IMR-90 (cell line): ENCODE measurements at regions not wholly inside any gene's neighbourhood (a gene's known extent, or its start where the extent isn't known, plus 50 kb on each side); places are given as distances from the start of the nearest gene placed in this dataset.

ENCODE experiments used
- ATAC-seq: fragments of 200-7000 bp; cut with Tn5 transposase; 2 replicates; pipeline ENCODE4 v1.9.1; 2020; ENCODE audit warnings: low read depth, mild to moderate bottlenecking, moderate library complexity
- BruUV-seq: library from RNA; stranded (reverse); fragments of 400-500 nt; replicated peaks from 2 replicates; lab custom pipeline; 2021; lab: Mats Ljungman, UMichigan
- CTCF ChIA-PET: fragments of 300-600 bp; formaldehyde crosslinking; extraction: SDS; loops from one replicate; lab custom pipeline; 2021; ENCODE audit warnings: antibody characterized with exemption; lab: Yijun Ruan, JAX
- POLR2A ChIA-PET: fragments of 300-600 bp; sonication (Branson Sonifier 250); formaldehyde crosslinking; loops from one replicate; lab custom pipeline; 2022; ENCODE audit warnings: antibody characterized with exemption; ENCODE audit not compliant: unreplicated experiment; lab: Charles Lee
- DNase-seq: peaks from one replicate; pipeline ENCODE4 v3.0.0; 2013
- H2AFZ ChIP-seq: replicated peaks from 2 replicates; pipeline ENCODE3; 2013; ENCODE audit warnings: low read length, mild to moderate bottlenecking; ENCODE audit not compliant: poor library complexity
- H2AK5ac ChIP-seq: 2 replicates; pipeline ENCODE4 v1.6.1; 2013; ENCODE audit warnings: low read depth, low read length, inconsistent platforms
- H2AK9ac ChIP-seq: replicated peaks from 2 replicates; pipeline ENCODE3; 2013; ENCODE audit warnings: mild to moderate bottlenecking, low read depth, low read length, moderate library complexity; ENCODE audit not compliant: poor library complexity
- H2BK120ac ChIP-seq: 2 replicates; pipeline ENCODE4 v1.6.1; 2013; ENCODE audit warnings: low read depth, low read length, inconsistent platforms
- H2BK15ac ChIP-seq: 3 replicates; pipeline ENCODE4 v1.6.1; 2013; ENCODE audit warnings: low read depth, low read length, inconsistent platforms
- H2BK20ac ChIP-seq: 2 replicates; pipeline ENCODE4 v1.6.1; 2013; ENCODE audit warnings: low read depth, mild to moderate bottlenecking, inconsistent platforms, low read length, moderate library complexity
- H2BK5ac ChIP-seq: 2 replicates; pipeline ENCODE4 v1.6.1; 2013; ENCODE audit warnings: mild to moderate bottlenecking, low read depth, low read length, inconsistent platforms; ENCODE audit not compliant: poor library complexity, severe bottlenecking
- H3K14ac ChIP-seq: replicated peaks from 2 replicates; pipeline ENCODE4 v1.6.1; 2013; ENCODE audit warnings: low read depth, low read length, inconsistent platforms
- H3K18ac ChIP-seq: 2 replicates; pipeline ENCODE4 v1.6.1; 2013; ENCODE audit warnings: low read depth, low read length, control low read depth
- H3K23ac ChIP-seq: 2 replicates; pipeline ENCODE4 v1.6.1; 2013; ENCODE audit warnings: low read depth, low read length, inconsistent platforms
- H3K27ac ChIP-seq: 2 replicates; pipeline ENCODE4 v1.5.1; 2013; ENCODE audit warnings: mild to moderate bottlenecking, control low read depth, low read length; ENCODE audit not compliant: insufficient read depth
- H3K27me3 ChIP-seq: 2 replicates; pipeline ENCODE4 v1.6.1; 2013; ENCODE audit warnings: low read length; ENCODE audit not compliant: control insufficient read depth, insufficient read depth
- H3K36me3 ChIP-seq: 2 replicates; pipeline ENCODE4 v1.6.1; 2013; ENCODE audit warnings: low read length, mixed read lengths; ENCODE audit not compliant: control insufficient read depth, insufficient read depth
- H3K4ac ChIP-seq: 2 replicates; pipeline ENCODE4 v1.6.1; 2013; ENCODE audit warnings: low read depth, low read length, inconsistent platforms
- H3K4me1 ChIP-seq: 2 replicates; pipeline ENCODE4 v1.6.1; 2013; ENCODE audit warnings: low read length, mixed read lengths; ENCODE audit not compliant: control insufficient read depth, insufficient read depth
- H3K4me2 ChIP-seq: 2 replicates; pipeline ENCODE4 v1.6.1; 2013; ENCODE audit warnings: low read depth, mild to moderate bottlenecking, control low read depth, low read length, moderate library complexity
- H3K4me3 ChIP-seq: 2 replicates; pipeline ENCODE4 v1.5.1; 2013; ENCODE audit warnings: low read depth, mild to moderate bottlenecking, control low read depth, low read length, moderate library complexity; ENCODE audit not compliant: insufficient read depth
- H3K56ac ChIP-seq: 2 replicates; pipeline ENCODE4 v1.6.1; 2013; ENCODE audit warnings: low read length, inconsistent platforms; ENCODE audit not compliant: insufficient read depth; ENCODE audit errors: extremely low read depth
- H3K79me1 ChIP-seq, 2 experiments: 2 replicates each; pipeline ENCODE4 v1.6.1; 2013; ENCODE audit warnings: low read length in 2 of 2, inconsistent platforms in 1 of 2, low read depth in 1 of 2
- H3K9ac ChIP-seq: 2 replicates; pipeline ENCODE4 v1.6.1; 2013; ENCODE audit warnings: low read depth, low read length, control low read depth
- H3K9me1 ChIP-seq: 2 replicates; pipeline ENCODE4 v1.6.1; 2013; ENCODE audit warnings: low read length, inconsistent platforms; ENCODE audit not compliant: insufficient read depth
- H3K9me3 ChIP-seq: 2 replicates; pipeline ENCODE4 v1.6.1; 2013; ENCODE audit warnings: low read length; ENCODE audit not compliant: control insufficient read depth, insufficient read depth
- H4K20me1 ChIP-seq: 2 replicates; pipeline ENCODE4 v1.6.1; 2013; ENCODE audit warnings: low read length, inconsistent platforms; ENCODE audit not compliant: insufficient read depth
- H4K5ac ChIP-seq: 2 replicates; pipeline ENCODE4 v1.6.1; 2013; ENCODE audit warnings: mild to moderate bottlenecking, low read depth, low read length, control low read depth
- H4K8ac ChIP-seq, 2 experiments: 2 replicates each; pipeline ENCODE4 v1.6.1; 2013; ENCODE audit warnings: low read depth in 2 of 2, low read length in 2 of 2, control low read depth in 1 of 2, inconsistent platforms in 1 of 2
- H4K91ac ChIP-seq: 2 replicates; pipeline ENCODE4 v1.6.1; 2013; ENCODE audit warnings: low read depth, low read length, inconsistent platforms; ENCODE audit not compliant: insufficient read depth
- BHLHE40 ChIP-seq: fragments of 150-350 bp; IDR thresholded peaks from 2 replicates; pipeline ENCODE4 v1.6.1; 2016; ENCODE audit warnings: mild to moderate bottlenecking, low read depth, low read length
- CEBPB ChIP-seq: IDR thresholded peaks from 2 replicates; pipeline ENCODE4 v1.6.1; 2012; ENCODE audit warnings: low read depth, low read length, improper control_type of control experiment
- CHD1 ChIP-seq: IDR thresholded peaks from 2 replicates; pipeline ENCODE4 v1.6.1; 2012; ENCODE audit warnings: low read depth, low read length, improper control_type of control experiment
- FOS ChIP-seq: fragments of 150-350 bp; IDR thresholded peaks from 2 replicates; pipeline ENCODE4 v1.6.1; 2016; ENCODE audit warnings: low read depth, low read length
- MAFK ChIP-seq: IDR thresholded peaks from 2 replicates; pipeline ENCODE4 v1.6.1; 2012; ENCODE audit warnings: low read depth, low read length, improper control_type of control experiment
- MAZ ChIP-seq: IDR thresholded peaks from 2 replicates; pipeline ENCODE4 v1.6.1; 2012; ENCODE audit warnings: low read depth, mild to moderate bottlenecking, low read length, improper control_type of control experiment, moderate library complexity, borderline replicate concordance
- MXI1 ChIP-seq: IDR thresholded peaks from 2 replicates; pipeline ENCODE4 v1.6.1; 2012; ENCODE audit warnings: low read depth, mild to moderate bottlenecking, low read length, moderate library complexity, borderline replicate concordance
- NFE2L2 ChIP-seq: fragments of 150-350 bp; IDR thresholded peaks from 2 replicates; pipeline ENCODE4 v1.6.1; 2016; ENCODE audit warnings: low read depth, mild to moderate bottlenecking, low read length
- POLR2A ChIP-seq: IDR thresholded peaks from 2 replicates; pipeline ENCODE4 v1.6.1; 2012; ENCODE audit warnings: mild to moderate bottlenecking, low read depth, low read length
- RAD21 ChIP-seq: IDR thresholded peaks from 2 replicates; pipeline ENCODE4 v1.6.1; 2012; ENCODE audit warnings: low read length, improper control_type of control experiment
- RCOR1 ChIP-seq: IDR thresholded peaks from 2 replicates; pipeline ENCODE4 v1.6.1; 2012; ENCODE audit warnings: mild to moderate bottlenecking, low read length, improper control_type of control experiment; ENCODE audit not compliant: insufficient replicate concordance
- RFX5 ChIP-seq: IDR thresholded peaks from 2 replicates; pipeline ENCODE4 v1.8.0; 2012; ENCODE audit warnings: low read depth, mild to moderate bottlenecking, low read length, moderate library complexity
- SMC3 ChIP-seq: fragments of 150-350 bp; IDR thresholded peaks from 2 replicates; pipeline ENCODE4 v1.6.1; 2016; ENCODE audit warnings: low read depth, mild to moderate bottlenecking, antibody characterized with exemption, low read length, moderate library complexity
- WGBS, 2 experiments: methylation state at CpG; one replicate each; pipeline versions ENCODE4 v1.1.5 to v1.1.7; 2013; ENCODE audit warnings: missing lambda C conversion rate in 2 of 2; ENCODE audit not compliant: insufficient read length in 1 of 2; ENCODE audit errors: extremely low coverage in 2 of 2; 5-methylcytosine and 5-hydroxymethylcytosine counted together
- dilution Hi-C: fragments of 300-500 bp; cut with HindIII; formaldehyde crosslinking; loops from one replicate; pipeline ENCODE4 v1.14.3; 2018; ENCODE audit warnings: low sequenced_read_pairs; ENCODE audit not compliant: unreplicated experiment
- in situ Hi-C: fragments of 300-500 bp; cut with MboI; formaldehyde crosslinking; loops from 3 replicates; pipeline ENCODE4 v1.14.3; 2019; ENCODE audit warnings: low sequenced_read_pairs, inconsistent platforms, mixed read lengths
- intact Hi-C: fragments of 100-400 bp; cut with micrococcal nuclease; formaldehyde crosslinking; loops from 2 replicates; pipeline ENCODE4 v1.10.0; 2022
- TF ChIP-seq, protein P1 (sequence below): fragments of 150-350 bp; IDR thresholded peaks from 2 replicates; pipeline ENCODE4 v1.6.1; 2017; ENCODE audit warnings: mild to moderate bottlenecking, antibody characterized with exemption, low read length, low read depth
- TF ChIP-seq, protein P2 (sequence below): conservative IDR thresholded peaks from 2 replicates; pipeline ENCODE4 v1.5.1; 2012; ENCODE audit warnings: mild to moderate bottlenecking, low read depth, low read length, improper control_type of control experiment
- TF ChIP-seq, protein P3 (sequence below): fragments of 150-350 bp; IDR thresholded peaks from 2 replicates; pipeline ENCODE4 v1.6.1; 2016; ENCODE audit warnings: low read depth, mild to moderate bottlenecking, low read length, moderate library complexity, borderline replicate concordance

DNA sequence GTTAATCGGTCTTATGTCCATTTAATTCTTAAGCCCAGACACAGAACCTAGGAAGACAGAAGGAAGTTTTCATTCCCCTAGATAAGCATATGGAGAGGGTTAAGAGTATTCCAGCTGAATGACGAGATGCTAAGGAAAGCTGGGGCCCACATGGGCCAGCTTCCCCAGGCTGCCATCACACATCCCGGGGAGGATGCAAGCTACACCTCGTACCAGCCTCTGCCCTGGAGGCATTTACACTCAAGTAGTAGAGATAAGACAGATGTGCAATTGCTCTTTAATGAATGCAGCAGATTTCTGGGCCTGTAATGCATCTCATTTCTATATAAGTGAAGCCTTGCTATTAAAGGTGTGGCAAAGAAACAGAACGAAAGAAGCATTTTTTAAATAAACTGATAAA lies 144.5 kb downstream of the MEX3B start:
- Histone ChIP-seq H3K36me3 (no peaks in the 10 kb centered on the region), H3K79me1 (no peaks in the 10 kb centered on the region), H3K4me2 (no peak overlapping the region), H3K27me3 (no peaks in the 10 kb centered on the region; the same call in 1 of the 2 replicates), H3K18ac (no peak overlapping the region), H3K4ac (no peak overlapping the region; the same call in 1 of the 2 replicates), H2AK5ac (no peak overlapping the region), H4K5ac (no peak overlapping the region), H3K14ac (no peak overlapping the region), H2BK5ac (no peak overlapping the region), H2BK20ac (no peak overlapping the region), H4K20me1 (no peaks in the 10 kb centered on the region), H3K27ac (no peak overlapping the region), H3K9me1 (no peaks in the 10 kb centered on the region; the same call in none of the 2 replicates), H3K23ac (no peak overlapping the region), H2AK9ac (no peak overlapping the region), H4K8ac (no peak overlapping the region), H2BK120ac (no peak overlapping the region), H2BK15ac (no peak overlapping the region), H3K56ac (no peak overlapping the region), H3K9me3 (no peaks in the 10 kb centered on the region), H3K9ac (no peak overlapping the region), H2AFZ (no peak overlapping the region), H4K91ac (no peak overlapping the region), H3K4me1 (peaks cover 5% of the 10 kb centered on the region), H3K4me3 (no peak overlapping the region)
- ChIA-PET CTCF (interaction anchor here (0.7 kb wide), 1 partner anchor 53 kb away, joined by 3 read pairs; no protein-coding TSS in a partner anchor), POLR2A (no interaction called here)
- WGBS, 2 experiments: no CpG with 5 or more reads among the region's 5 CpGs
- no TSS peak for BruUV-seq
- no peak for DNase-seq
- ATAC-seq: no peak
- intact Hi-C loops: no loop called here
- in situ Hi-C loops: no loop called here
- dilution Hi-C loops: no loop called here
- TF ChIP-seq POLR2A: no peak
- TF ChIP-seq, protein P1, sequence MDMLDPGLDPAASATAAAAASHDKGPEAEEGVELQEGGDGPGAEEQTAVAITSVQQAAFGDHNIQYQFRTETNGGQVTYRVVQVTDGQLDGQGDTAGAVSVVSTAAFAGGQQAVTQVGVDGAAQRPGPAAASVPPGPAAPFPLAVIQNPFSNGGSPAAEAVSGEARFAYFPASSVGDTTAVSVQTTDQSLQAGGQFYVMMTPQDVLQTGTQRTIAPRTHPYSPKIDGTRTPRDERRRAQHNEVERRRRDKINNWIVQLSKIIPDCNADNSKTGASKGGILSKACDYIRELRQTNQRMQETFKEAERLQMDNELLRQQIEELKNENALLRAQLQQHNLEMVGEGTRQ: no peak
- no peak for TF ChIP-seq SMC3
- TF ChIP-seq, protein P2, sequence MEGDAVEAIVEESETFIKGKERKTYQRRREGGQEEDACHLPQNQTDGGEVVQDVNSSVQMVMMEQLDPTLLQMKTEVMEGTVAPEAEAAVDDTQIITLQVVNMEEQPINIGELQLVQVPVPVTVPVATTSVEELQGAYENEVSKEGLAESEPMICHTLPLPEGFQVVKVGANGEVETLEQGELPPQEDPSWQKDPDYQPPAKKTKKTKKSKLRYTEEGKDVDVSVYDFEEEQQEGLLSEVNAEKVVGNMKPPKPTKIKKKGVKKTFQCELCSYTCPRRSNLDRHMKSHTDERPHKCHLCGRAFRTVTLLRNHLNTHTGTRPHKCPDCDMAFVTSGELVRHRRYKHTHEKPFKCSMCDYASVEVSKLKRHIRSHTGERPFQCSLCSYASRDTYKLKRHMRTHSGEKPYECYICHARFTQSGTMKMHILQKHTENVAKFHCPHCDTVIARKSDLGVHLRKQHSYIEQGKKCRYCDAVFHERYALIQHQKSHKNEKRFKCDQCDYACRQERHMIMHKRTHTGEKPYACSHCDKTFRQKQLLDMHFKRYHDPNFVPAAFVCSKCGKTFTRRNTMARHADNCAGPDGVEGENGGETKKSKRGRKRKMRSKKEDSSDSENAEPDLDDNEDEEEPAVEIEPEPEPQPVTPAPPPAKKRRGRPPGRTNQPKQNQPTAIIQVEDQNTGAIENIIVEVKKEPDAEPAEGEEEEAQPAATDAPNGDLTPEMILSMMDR: no peak
- TF ChIP-seq RAD21: no peak
- no peak for TF ChIP-seq MAZ
- TF ChIP-seq MXI1: no peak
- TF ChIP-seq RCOR1: no peak
- TF ChIP-seq NFE2L2: no peak
- no peak for TF ChIP-seq CHD1
- TF ChIP-seq MAFK: no peak
- TF ChIP-seq RFX5: no peak
- TF ChIP-seq, protein P3, sequence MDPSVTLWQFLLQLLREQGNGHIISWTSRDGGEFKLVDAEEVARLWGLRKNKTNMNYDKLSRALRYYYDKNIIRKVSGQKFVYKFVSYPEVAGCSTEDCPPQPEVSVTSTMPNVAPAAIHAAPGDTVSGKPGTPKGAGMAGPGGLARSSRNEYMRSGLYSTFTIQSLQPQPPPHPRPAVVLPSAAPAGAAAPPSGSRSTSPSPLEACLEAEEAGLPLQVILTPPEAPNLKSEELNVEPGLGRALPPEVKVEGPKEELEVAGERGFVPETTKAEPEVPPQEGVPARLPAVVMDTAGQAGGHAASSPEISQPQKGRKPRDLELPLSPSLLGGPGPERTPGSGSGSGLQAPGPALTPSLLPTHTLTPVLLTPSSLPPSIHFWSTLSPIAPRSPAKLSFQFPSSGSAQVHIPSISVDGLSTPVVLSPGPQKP: no peak
- TF ChIP-seq FOS: no peak
- TF ChIP-seq CEBPB: no peak
- no peak for TF ChIP-seq BHLHE40
